GM18907 (cell line): ENCODE measurements at regions not wholly inside any gene's neighbourhood (a gene's known extent, or its start where the extent isn't known, plus 50 kb on each side); places are given as distances from the start of the nearest gene placed in this dataset.
"Not testable (repeated sequence)": the region's sequence is repeated elsewhere in the genome, so short reads cannot be mapped to it uniquely, and the experiment has no call there.

ENCODE experiments used
- ATAC-seq: cut with Tn5 transposase; IDR thresholded peaks from one replicate; pipeline ENCODE4 v1.9.1; 2021; ENCODE audit warnings: mild to moderate bottlenecking, moderate library complexity; ENCODE audit not compliant: unreplicated experiment

DNA sequence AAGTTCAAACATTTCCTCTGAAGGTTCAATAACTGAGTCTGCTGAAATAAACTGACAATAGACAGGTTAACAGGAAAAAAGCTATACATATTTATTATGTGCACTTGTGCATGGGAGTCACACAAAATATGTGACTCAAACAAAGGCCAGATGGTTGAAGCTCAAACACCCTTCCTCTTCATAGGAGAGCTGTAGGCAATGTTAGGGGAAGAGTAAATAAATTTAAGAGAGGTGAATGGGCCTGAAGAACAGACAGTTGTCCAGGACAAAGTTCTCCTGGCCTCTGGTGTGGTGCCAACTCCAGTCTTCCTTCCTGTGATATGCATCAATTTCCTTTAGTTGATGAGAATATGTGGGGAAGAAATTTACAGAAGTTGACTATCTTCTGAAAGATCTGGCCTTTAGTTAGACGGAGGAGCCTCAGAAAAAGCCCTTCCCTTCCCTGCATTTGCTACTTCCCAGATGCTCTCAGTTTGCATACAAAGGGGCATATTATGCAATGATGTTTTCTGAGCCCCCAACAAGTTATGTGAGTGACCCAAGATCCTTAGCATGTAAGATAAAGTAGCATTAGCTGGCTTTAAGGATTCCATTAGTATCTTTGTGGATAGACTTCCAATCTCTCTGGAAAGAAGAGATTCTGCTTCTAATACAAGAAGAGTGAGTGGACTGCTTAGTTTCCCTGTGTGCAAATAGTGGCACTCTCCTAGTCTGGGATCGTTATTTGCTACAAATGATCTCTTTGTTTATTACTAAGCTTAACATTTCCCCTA lies 96.4 kb upstream of the IGSF10 start:
- no peak for ATAC-seq

DNA sequence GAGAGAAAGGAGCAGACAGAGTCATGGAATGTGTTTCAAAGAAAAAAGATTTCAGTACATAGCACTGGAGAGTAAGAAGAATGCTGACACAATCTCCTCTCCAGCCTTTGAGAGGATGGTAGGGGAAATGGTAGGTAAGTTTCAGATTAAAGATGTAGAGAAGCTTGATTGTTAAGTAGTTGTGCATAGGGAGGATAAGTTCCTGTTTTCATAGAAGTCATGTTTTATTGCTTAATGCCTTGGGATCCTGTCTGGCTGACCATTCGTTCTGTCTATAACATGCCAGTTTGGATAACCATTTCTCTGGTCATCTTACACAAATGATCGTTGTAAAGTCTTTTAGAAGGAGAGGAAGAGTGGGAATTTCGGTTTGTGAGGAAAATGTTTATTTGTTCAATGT lies 95.7 kb upstream of the IGSF10 start:
- no peak for ATAC-seq

DNA sequence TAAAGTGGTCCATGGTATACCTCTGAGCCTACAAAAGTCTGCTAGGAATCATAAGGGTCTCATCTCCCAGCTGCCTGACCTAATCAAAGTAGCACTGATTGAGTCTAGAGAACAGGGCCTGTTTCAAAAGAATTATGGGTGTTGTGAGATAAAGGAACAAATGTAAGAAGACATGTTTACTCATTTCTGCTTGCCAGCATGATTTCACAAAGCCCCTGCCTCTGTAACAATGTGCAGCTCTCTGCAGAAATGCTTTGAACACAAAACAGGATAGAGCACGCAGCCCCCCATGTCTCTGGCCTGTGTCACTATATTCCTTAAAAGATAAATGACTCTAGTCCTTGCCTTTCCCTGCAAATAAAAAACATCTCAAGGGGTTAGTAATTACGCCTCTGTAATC lies 94.7 kb upstream of the IGSF10 start:
- no peak for ATAC-seq

DNA sequence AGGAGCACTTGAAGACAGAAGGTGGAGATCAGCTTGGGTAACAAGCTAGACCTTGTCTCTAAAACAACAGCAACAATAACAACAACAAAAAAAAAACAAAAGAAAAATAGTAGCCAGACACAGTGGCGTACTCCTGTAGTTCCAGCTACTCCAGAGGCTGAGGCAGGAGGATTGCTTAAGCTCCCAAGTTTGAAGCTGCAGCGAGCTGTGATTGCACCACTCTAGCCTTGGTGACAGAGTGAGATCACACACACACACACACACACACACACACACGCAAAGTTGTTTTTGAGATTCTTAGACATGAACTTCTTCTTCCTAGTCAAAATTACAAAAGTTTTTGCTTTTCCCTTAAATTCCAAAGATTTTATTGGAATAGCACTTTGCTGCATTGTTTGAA lies 93.0 kb upstream of the IGSF10 start:
- no peak for ATAC-seq

DNA sequence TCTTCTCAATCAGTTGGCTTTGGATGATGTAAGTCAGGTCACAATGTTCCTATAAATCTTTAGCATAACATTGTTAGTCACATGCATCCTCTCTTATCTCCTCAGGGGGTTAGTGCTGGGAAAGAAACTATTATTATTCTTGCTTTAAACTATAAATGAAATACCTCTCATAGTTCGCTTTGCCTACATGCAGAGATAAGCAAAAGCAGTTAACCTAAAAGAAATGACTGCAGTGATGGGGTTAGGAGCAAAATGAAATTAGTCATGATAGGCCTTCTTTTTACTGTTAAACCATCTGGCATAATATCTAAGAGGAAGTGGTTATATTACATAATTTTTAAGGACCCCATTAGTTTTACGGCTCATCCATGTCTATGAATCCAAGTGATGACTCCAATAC lies 91.7 kb upstream of the IGSF10 start:
- ATAC-seq, result no peak

DNA sequence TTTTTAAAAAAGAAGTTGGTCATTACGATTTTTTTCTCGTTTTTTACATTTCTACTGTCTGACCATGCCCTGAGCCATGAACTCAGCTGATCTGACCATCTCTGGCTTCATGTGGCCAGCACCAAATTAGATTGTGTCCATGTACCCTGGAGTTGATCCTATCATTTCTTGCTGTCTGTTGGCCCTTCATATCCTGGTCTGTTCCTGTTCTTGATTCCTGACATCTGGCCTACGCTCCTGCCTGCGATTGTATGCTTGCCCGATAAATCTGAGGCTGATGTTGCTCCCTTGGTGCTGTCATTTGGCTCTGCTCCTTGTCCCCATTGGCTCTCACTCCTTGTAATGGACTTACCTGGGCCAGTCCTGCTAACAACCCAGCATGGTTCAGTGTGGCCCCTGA lies 89.8 kb upstream of the IGSF10 start:
- ATAC-seq, result no peak

DNA sequence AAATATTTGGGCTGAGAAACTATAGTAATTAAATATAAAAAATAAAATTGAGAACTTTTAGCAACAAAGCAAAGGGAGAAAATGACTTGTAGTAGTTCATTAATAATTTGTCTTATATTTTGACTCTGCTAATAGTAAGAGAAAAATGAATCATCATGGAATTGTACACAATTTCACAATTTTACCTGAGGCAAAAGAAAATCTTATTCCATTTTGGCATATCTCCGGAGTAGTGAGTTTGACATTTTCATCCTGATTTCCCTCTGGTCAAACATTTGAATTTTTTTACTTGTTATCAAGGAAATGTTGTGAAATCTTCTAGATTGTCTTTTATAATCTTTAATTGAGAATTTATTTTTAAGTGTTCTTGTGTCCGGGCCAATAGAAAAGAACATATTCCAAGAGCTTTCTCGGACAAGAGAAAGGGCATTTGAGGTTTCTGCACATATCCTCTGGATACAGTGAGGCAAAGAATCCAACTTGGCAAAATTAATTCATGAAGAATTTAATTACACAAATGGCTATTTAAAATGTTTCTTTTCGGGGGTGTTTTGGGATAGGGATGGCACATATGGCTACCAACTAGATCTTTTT lies 89.3 kb upstream of the IGSF10 start:
- no peak for ATAC-seq

DNA sequence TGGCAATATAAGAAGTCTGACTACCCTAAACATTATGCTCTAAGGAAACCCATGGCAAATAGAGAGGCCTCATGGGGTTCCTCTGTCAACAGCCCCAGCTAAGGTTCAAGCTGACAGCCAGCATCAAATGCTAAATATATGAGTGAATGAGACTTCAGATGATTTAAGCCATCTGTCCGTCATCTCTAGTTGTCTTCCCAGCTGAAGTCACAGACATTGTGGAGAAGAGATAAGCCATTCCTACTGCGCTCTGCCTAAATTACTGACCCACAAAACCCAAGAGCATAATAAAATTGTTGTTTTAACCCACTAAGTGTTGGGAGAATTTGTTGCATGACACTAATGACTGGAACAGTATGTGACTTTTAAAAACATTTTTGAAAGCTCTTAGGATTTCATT lies 87.3 kb upstream of the IGSF10 start:
- no peak for ATAC-seq

DNA sequence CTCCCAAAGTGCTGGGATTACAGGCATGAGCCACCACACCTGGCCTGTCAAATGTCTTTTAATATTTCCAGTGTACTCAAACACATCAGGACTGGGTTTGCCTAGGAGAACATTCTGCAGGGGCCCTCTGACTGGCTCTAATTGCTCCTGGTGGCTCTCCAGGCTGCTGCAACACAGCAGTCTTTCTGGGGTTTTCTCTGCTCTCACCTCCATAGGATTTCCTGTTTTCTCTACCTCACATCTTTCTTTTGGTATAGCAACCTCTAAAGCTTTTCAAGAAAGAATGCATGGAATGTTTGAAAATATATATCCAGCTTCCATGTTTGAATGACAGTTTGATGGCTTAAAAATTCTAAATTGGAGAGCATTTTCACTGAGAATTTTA lies 83.3 kb upstream of the IGSF10 start:
- no peak for ATAC-seq

DNA sequence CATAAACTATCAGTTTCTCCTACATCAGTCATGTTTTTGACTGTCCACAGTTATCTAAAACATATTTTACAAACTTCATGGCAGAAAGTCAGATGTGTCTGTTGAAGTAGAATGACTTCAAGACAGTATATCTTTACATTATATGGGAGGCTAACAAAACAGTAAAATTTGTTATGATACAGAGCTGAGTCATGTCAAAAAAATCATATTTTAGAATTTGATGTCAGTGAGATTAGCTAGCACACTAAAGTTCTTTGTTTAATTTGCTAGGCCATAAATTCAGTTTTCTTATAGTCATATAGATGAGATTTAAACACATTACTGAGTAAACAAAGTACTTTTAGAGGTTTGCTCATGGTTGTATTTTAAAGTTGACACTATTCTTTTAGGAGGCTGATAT lies 80.3 kb upstream of the IGSF10 start:
- no peak for ATAC-seq

DNA sequence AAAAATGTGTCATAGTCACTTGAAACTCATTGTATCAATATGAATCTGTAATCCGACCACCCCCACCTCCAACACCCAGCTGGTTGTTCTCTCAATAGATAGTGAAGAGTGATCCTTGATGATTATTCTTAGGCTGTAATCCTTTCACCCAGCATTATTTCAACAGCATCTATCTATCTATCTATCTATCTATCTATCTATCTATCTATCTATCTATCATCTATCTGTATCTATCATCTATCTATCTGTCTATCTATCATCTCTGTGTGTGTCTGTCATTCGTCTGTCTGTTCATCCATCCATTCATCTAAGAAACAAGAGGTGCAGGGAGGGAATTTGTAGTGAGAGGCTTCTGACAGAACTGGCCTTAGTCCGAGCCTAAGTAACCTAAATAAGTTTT lies 78.7 kb upstream of the IGSF10 start:
- ATAC-seq, result no peak

DNA sequence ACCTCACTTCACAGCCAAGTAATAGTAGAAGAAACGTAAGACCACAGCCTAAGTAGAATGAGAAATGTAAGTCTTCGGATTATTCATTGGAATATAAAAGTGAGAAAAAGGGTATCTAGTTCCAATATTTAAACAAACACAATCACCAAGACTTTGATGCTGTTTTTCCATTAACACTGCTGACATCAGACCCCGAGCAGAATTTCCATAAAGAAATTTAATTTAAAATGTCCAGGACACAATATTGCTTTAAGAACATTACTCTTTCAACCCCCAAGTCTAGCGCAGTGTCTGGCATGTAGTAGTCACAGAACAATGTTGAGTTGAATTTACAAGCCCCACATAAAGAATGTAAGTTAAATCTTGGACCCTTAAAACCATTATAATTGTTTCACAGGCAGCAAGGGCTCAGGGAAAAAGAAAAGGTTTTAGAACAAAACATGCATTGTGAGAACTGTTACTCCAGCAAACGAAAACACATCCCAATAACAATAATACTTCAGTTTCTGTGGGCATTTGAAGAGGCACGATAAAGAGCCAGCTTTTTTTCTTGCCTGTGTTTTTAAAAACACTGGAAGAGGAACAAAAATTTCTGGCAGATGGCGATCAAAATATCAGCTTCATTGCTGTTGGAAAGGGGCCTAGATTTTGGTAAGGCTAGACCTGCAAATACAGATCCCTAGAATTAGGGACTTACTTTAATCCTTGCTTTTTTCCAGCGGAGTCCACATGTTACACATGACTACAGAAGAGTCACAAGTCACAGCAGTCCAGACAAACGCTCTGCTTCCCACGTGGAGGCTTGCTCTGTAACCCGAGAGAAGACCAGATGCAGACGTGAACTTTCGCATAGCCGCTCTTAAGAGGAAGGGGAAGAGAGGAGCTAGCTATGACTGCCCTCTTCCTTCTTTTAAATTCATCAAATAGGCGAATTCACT lies 77.9 kb upstream of the IGSF10 start:
- ATAC-seq, result no peak

DNA sequence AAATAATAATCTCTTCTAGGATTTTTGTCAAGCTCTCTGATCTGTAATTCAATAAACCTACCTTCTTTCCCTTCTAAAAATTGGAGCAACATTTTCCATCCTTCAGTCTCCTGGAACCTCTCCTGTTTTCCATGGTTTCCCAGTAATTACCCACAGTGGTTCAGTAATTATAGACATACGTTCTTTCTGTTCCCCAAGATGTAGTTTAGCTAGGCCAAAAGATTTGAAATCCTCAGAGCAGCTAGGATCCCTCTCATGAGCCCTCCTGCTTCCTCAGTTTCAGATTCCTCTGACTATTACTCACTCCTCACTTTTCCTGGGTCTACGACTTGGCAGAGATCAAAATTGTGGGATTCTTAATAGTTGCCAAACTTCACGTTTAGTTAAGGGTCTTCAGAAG lies 76.9 kb upstream of the IGSF10 start:
- ATAC-seq, result no peak

DNA sequence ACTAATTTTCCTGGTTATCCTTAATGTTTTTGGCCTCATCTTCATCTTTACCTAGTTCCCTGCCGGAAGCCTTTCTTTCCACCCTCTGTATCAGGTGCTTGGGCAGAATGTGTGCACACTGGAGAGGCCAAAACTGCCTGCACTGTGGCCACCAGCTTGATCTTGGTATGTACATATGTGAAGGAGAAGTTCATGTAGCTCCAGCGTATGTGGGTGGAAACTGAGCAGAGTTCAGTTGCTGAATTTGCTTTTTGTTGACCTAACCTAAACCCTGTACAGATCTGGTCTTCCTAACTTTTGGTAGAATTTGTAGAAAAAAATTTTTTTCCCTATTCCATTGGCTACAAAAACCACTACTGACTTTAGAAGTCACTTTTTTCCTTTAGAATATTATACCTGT lies 65.9 kb upstream of the IGSF10 start:
- no peak for ATAC-seq

DNA sequence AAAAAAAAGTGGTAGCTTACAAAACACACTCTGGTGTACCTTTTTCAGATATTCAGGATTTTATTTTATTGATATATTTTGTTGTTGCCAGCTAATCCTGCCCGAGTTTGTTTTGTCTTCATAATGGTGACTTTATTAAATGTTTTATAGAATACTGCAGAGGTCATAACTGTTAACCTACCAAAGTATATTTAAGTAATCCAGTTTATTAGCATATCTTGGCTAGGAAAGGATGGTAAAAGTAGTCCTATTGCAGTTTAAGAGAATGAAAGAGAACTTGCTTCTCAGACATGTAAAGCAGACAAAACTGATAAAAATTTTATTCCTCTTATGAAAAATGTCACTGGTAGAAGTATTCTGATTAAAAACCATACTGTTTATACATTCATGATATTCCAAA lies 59.2 kb upstream of the IGSF10 start:
- no peak for ATAC-seq

DNA sequence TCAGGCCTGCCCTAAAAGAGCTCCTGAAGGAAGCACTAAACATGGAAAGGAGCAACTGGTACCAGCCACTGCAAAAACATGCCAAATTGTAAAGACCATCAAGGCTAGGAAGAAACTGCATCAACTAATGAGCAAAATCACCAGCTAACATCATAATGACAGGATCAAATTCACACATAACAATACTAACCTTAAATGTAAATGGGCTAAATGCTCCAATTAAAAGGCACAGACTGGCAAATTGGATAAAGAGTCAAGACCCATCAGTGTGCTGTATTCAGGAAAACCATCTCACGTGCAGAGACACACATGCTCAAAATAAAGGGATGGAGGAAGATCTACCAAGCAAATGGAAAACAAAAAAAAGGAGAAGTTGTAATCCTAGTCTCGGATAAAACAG lies 50.6 kb upstream of the IGSF10 start:
- ATAC-seq, result not testable (repeated sequence)
